ENCODE measurements at regions not wholly inside any gene's neighbourhood (a gene's known extent, or its start where the extent isn't known, plus 50 kb on each side); places are given as distances from the start of the nearest gene placed in this dataset.

DNA sequence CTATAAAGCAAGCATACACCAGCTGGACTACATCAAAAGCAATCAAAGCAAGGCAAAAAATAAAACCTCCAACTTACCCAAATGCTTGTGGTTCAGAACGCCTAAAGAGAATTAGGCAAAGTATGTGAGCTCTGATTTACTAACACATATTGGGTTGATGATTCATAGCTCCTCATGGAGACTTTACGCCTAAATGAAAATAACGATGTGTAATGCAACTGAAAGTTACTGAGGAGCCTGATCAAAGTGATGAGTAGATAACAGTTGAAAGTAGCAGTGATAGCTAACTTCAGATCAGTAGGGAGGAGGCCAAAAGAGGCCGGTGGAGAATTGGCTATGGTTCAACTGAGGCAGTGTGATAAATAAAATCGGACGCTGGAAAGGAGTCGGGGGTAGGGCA lies 85.0 kb downstream of the MPP7 start:
- TF ChIP-seq, protein P1, sequence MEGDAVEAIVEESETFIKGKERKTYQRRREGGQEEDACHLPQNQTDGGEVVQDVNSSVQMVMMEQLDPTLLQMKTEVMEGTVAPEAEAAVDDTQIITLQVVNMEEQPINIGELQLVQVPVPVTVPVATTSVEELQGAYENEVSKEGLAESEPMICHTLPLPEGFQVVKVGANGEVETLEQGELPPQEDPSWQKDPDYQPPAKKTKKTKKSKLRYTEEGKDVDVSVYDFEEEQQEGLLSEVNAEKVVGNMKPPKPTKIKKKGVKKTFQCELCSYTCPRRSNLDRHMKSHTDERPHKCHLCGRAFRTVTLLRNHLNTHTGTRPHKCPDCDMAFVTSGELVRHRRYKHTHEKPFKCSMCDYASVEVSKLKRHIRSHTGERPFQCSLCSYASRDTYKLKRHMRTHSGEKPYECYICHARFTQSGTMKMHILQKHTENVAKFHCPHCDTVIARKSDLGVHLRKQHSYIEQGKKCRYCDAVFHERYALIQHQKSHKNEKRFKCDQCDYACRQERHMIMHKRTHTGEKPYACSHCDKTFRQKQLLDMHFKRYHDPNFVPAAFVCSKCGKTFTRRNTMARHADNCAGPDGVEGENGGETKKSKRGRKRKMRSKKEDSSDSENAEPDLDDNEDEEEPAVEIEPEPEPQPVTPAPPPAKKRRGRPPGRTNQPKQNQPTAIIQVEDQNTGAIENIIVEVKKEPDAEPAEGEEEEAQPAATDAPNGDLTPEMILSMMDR (conservative IDR thresholded peaks at IDR 0.05 in 1 of 2, IDR thresholded peaks at IDR 0.05 in 1 of 2; ENCODE audit: low read depth in 1 of 2, low read length in 2 of 2): no peak
- TF ChIP-seq EZH2 (IDR thresholded peaks at IDR 0.05; ENCODE audit: low read length, missing control alignments): no peak
